ENCODE measurements at regions not wholly inside any gene's neighbourhood (a gene's known extent, or its start where the extent isn't known, plus 50 kb on each side); places are given as distances from the start of the nearest gene placed in this dataset.
A peak's percentile ranks its signal among the peaks of the same experiment; 100 is the strongest.
"Not testable (repeated sequence)": the region's sequence is repeated elsewhere in the genome, so short reads cannot be mapped to it uniquely, and the experiment has no call there.

GRCh38 chr16:77049577-77049976 is 141.4 kb upstream of the MON1B start:
- ATAC-seq: no peak
- TF ChIP-seq ZNF565 (CRISPR knock-in tag; conservative IDR thresholded peaks at IDR 0.05; ENCODE audit: low read depth) (no peak), BACH2 (CRISPR knock-in tag; IDR thresholded peaks at IDR 0.05; ENCODE audit: borderline replicate concordance) (no peak), GLIS3 (CRISPR knock-in tag; IDR thresholded peaks at IDR 0.05) (no peak), CSRNP3 (CRISPR knock-in tag; IDR thresholded peaks at IDR 0.05) (no peak), TCF4 (CRISPR knock-in tag; IDR thresholded peaks at IDR 0.05; ENCODE audit: borderline replicate concordance) (no peak), POU6F1 (CRISPR knock-in tag; IDR thresholded peaks at IDR 0.05; ENCODE audit: borderline replicate concordance, low read depth) (no peak)
- TF ChIP-seq, protein P1, sequence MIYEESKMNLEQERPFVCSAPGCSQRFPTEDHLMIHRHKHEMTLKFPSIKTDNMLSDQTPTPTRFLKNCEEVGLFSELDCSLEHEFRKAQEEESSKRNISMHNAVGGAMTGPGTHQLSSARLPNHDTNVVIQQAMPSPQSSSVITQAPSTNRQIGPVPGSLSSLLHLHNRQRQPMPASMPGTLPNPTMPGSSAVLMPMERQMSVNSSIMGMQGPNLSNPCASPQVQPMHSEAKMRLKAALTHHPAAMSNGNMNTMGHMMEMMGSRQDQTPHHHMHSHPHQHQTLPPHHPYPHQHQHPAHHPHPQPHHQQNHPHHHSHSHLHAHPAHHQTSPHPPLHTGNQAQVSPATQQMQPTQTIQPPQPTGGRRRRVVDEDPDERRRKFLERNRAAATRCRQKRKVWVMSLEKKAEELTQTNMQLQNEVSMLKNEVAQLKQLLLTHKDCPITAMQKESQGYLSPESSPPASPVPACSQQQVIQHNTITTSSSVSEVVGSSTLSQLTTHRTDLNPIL (CRISPR knock-in tag; IDR thresholded peaks at IDR 0.05; ENCODE audit: low read depth): no peak

DNA sequence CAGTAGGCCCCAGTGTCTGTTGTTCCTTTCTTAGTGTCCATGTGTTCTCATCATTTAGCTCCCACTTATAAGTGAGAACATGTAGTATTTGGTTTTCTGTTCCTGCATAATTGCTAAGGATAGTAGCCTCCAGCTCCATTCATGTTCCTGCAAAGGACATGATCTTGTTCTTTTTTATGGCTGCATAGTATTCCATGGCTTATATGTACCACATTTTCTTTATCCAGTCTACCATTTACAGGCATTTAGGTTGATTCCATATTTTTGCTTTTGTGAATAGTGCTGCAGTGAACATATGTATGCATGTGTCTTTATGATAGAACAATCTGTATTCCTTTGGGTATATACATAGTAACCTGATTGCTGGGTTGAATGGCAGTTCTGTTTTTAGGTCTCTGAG is 134.4 kb upstream of the MON1B start:
- TF ChIP-seq ZNF8 (CRISPR knock-in tag; IDR thresholded peaks at IDR 0.05): peak; percentile 83
- not testable (repeated sequence) for ATAC-seq

GRCh38 chr16:77057161-77057774 is 133.7 kb upstream of the MON1B start:
- no peak for ATAC-seq
- TF ChIP-seq, protein P2, sequence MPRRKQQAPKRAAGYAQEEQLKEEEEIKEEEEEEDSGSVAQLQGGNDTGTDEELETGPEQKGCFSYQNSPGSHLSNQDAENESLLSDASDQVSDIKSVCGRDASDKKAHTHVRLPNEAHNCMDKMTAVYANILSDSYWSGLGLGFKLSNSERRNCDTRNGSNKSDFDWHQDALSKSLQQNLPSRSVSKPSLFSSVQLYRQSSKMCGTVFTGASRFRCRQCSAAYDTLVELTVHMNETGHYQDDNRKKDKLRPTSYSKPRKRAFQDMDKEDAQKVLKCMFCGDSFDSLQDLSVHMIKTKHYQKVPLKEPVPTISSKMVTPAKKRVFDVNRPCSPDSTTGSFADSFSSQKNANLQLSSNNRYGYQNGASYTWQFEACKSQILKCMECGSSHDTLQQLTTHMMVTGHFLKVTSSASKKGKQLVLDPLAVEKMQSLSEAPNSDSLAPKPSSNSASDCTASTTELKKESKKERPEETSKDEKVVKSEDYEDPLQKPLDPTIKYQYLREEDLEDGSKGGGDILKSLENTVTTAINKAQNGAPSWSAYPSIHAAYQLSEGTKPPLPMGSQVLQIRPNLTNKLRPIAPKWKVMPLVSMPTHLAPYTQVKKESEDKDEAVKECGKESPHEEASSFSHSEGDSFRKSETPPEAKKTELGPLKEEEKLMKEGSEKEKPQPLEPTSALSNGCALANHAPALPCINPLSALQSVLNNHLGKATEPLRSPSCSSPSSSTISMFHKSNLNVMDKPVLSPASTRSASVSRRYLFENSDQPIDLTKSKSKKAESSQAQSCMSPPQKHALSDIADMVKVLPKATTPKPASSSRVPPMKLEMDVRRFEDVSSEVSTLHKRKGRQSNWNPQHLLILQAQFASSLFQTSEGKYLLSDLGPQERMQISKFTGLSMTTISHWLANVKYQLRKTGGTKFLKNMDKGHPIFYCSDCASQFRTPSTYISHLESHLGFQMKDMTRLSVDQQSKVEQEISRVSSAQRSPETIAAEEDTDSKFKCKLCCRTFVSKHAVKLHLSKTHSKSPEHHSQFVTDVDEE (CRISPR knock-in tag; IDR thresholded peaks at IDR 0.05): no peak
- TF ChIP-seq ISL1 (CRISPR knock-in tag; IDR thresholded peaks at IDR 0.05) (no peak), OSR1 (CRISPR knock-in tag; IDR thresholded peaks at IDR 0.05) (no peak), BACH2 (CRISPR knock-in tag; IDR thresholded peaks at IDR 0.05; ENCODE audit: borderline replicate concordance) (no peak), GLIS3 (CRISPR knock-in tag; IDR thresholded peaks at IDR 0.05) (no peak), SNAI2 (CRISPR knock-in tag; IDR thresholded peaks at IDR 0.05) (no peak), PATZ1 (CRISPR knock-in tag; IDR thresholded peaks at IDR 0.05; ENCODE audit: borderline replicate concordance) (no peak), ZNF70 (CRISPR knock-in tag; IDR thresholded peaks at IDR 0.05) (no peak), TCF4 (CRISPR knock-in tag; IDR thresholded peaks at IDR 0.05; ENCODE audit: borderline replicate concordance) (no peak), TOX (CRISPR knock-in tag; IDR thresholded peaks at IDR 0.05; ENCODE audit: borderline replicate concordance) (no peak), CSRNP3 (CRISPR knock-in tag; IDR thresholded peaks at IDR 0.05) (no peak), PPARA (CRISPR knock-in tag; IDR thresholded peaks at IDR 0.05; ENCODE audit: borderline replicate concordance) (no peak), RARB (CRISPR knock-in tag; IDR thresholded peaks at IDR 0.05) (no peak), ARNTL (CRISPR knock-in tag; IDR thresholded peaks at IDR 0.05; ENCODE audit: borderline replicate concordance, low read depth) (no peak), ZC3H10 (CRISPR knock-in tag; IDR thresholded peaks at IDR 0.05) (no peak), ZNF565 (CRISPR knock-in tag; conservative IDR thresholded peaks at IDR 0.05; ENCODE audit: low read depth) (no peak)
- TF ChIP-seq, protein P1 (CRISPR knock-in tag; IDR thresholded peaks at IDR 0.05; ENCODE audit: low read depth): no peak

All from SK-N-SH treated with all-trans-retinoic acid at 6 μM for 48 hours (cell line).